Spleen (tissue), 11 donors: ENCODE measurements at regions not wholly inside any gene's neighbourhood (a gene's known extent, or its start where the extent isn't known, plus 50 kb on each side); places are given as distances from the start of the nearest gene placed in this dataset.
A peak's percentile ranks its signal among the peaks of the same experiment; 100 is the strongest.

Experiments used
- DNase-seq: peaks from one replicate; pipeline ENCODE4 v3.0.0-alpha.2; 2020
- H3K27ac ChIP-seq, 8 donors: fragments of 200-600 bp; sonication (generic) in 7 of 8; 1 replicate in 4 of 8; 2 replicates in 4 of 8; pipeline versions ENCODE4 v1.5.0 to v1.8.0; 2016 to 2021; ENCODE audit warnings: inconsistent platforms in 4 of 8, mild to moderate bottlenecking in 4 of 8, moderate library complexity in 1 of 8
- H3K27me3 ChIP-seq, 7 donors: fragments of 200-600 bp; sonication (generic) in 6 of 7; replicated peaks in 1 of 7; 1 replicate in 4 of 7; 2 replicates in 3 of 7; pipeline versions ENCODE4 v1.5.0 to v1.8.0; 2016 to 2021; ENCODE audit warnings: inconsistent platforms in 3 of 7, mild to moderate bottlenecking in 1 of 7
- H3K36me3 ChIP-seq, 6 donors: fragments of 200-600 bp; sonication (generic) in 5 of 6; 1 replicate in 4 of 6; 2 replicates in 2 of 6; pipeline versions ENCODE4 v1.5.0 to v1.8.0; 2016 to 2021; ENCODE audit warnings: inconsistent platforms in 2 of 6
- H3K4me1 ChIP-seq, 6 donors: fragments of 200-600 bp; sonication (generic) in 5 of 6; 1 replicate in 3 of 6; 2 replicates in 3 of 6; pipeline versions ENCODE4 v1.5.0 to v1.8.0; 2016 to 2021; ENCODE audit warnings: inconsistent platforms in 3 of 6
- H3K4me3 ChIP-seq, 8 donors: fragments of 200-600 bp; sonication (generic) in 7 of 8; 1 replicate in 4 of 8; 2 replicates in 4 of 8; pipeline versions ENCODE4 v1.5.0 to v1.8.0; 2016 to 2021; ENCODE audit warnings: inconsistent platforms in 4 of 8, mild to moderate bottlenecking in 4 of 8, moderate library complexity in 2 of 8
- H3K9me3 ChIP-seq, 8 donors: fragments of 200-600 bp; sonication (generic) in 7 of 8; 1 replicate in 4 of 8; 2 replicates in 4 of 8; pipeline versions ENCODE4 v1.5.0 to v1.8.0; 2016 to 2021; ENCODE audit warnings: inconsistent platforms in 4 of 8
- POLR2A ChIP-seq, 3 donors: fragments of 450-650 bp; IDR thresholded peaks; one replicate each; pipeline ENCODE4 v1.5.1; 2017; ENCODE audit warnings: antibody characterized with exemption in 3 of 3, mild to moderate bottlenecking in 1 of 3
- POLR2AphosphoS5 ChIP-seq, 3 donors: sonication (generic); formaldehyde crosslinking; IDR thresholded peaks; one replicate each; pipeline ENCODE4 v1.5.1; 2017; ENCODE audit warnings: antibody characterized with exemption in 3 of 3
- WGBS, 5 donors: extraction: QIAGEN DNeasy Blood & Tissue Kit in 3 of 5; methylation state at CpG; one replicate each; pipeline versions ENCODE4 v1.1.5 to v1.1.7; 2013 to 2018; 5-methylcytosine and 5-hydroxymethylcytosine counted together
- intact Hi-C: fragments of 100-400 bp; cut with DNase I; formaldehyde crosslinking; loops from one replicate; pipeline ENCODE4 v1.15.0; 2023; ENCODE audit warnings: low total_unique reads
- TF ChIP-seq, protein P1 (sequence below), 11 experiments: fragments of 200-600 bp in 7 of 11; fragments of 450-650 bp in 4 of 11; sonication (generic) in 4 of 11; IDR thresholded peaks in 8 of 11; conservative IDR thresholded peaks in 3 of 11; 1 replicate in 7 of 11; 2 replicates in 4 of 11; pipeline versions ENCODE4 v1.4.0 to v1.8.0; 2016 to 2021; ENCODE audit warnings: antibody characterized with exemption in 11 of 11, inconsistent platforms in 4 of 11, mild to moderate bottlenecking in 1 of 11
- donor health status: healthy with polysubstance abuse.
- donor health status: DM: no; HTN: no; CAD: no; lungs with moderate emphysema.
- donor health status: DM: no; HTN: no; CAD: no.
- donor health status: Bipolar disorder and iron deficiency.
- donor health status: healthy.
- donor health status: DM: no; HTN: no; CAD: no.
- donor health status: DM: yes; HTN: yes; CAD: no.

DNA sequence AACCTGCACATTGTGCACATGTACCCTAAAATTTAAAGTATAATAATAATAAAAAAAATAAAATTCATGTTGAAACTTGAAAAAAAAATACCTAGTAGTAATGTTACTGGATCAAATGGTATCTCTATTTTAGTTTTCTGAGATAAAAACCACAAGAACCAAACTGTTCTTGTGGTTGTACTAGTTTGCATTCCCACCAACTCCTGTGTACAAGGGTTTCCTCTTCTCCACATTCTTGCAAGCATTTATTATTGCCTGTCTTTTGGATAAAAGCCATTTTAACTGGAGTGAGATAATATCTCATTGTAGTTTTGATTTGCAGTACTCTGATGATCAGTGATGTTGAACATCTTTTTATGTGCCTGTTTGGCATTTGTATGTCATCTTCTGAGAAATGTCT lies 177.7 kb downstream of the KIF20B start:
- H3K27me3 ChIP-seq = no peaks in the 10 kb centered on the region
- intact Hi-C loops = no loop called here
- H3K4me1 ChIP-seq = no peaks in the 10 kb centered on the region
- no peak overlapping the region for H3K27ac ChIP-seq
- TF ChIP-seq, protein P1, sequence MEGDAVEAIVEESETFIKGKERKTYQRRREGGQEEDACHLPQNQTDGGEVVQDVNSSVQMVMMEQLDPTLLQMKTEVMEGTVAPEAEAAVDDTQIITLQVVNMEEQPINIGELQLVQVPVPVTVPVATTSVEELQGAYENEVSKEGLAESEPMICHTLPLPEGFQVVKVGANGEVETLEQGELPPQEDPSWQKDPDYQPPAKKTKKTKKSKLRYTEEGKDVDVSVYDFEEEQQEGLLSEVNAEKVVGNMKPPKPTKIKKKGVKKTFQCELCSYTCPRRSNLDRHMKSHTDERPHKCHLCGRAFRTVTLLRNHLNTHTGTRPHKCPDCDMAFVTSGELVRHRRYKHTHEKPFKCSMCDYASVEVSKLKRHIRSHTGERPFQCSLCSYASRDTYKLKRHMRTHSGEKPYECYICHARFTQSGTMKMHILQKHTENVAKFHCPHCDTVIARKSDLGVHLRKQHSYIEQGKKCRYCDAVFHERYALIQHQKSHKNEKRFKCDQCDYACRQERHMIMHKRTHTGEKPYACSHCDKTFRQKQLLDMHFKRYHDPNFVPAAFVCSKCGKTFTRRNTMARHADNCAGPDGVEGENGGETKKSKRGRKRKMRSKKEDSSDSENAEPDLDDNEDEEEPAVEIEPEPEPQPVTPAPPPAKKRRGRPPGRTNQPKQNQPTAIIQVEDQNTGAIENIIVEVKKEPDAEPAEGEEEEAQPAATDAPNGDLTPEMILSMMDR (IDR thresholded peaks at IDR 0.05 in 8 of 11, conservative IDR thresholded peaks at IDR 0.05 in 3 of 11) = no peak
- no peak for TF ChIP-seq POLR2AphosphoS5 (IDR thresholded peaks at IDR 0.05)
- no peak overlapping the region for H3K4me3 ChIP-seq
- no peak for DNase-seq
- peaks cover 0 to 22% (median 0%) of the 10 kb centered on the region in 8 donors for H3K9me3 ChIP-seq
- H3K36me3 ChIP-seq = no peaks in the 10 kb centered on the region

DNA sequence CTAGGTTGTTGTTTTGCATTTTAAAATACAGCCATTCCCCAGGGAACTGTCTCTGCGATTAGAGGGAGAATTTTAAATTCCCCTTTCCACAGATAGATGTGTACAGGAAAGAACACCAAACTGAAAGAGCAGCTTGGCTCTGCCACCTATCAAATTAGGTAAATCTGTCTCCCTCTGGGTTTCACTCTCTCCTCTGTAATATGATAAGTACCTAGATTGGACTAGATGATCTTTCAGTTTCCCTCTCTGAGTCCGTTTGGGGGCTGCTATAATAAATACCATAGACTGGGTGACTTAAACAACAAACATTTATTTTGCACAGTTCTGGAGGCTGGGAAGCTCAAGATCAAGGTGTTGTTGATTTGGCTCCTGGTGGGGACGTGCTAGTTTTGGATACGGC lies 186.0 kb downstream of the KIF20B start:
- intact Hi-C loops = no loop called here
- peak overlapping the region in 6 of 8 donors; percentile 21 to 85 (median 66) for H3K27ac ChIP-seq
- TF ChIP-seq POLR2AphosphoS5 (IDR thresholded peaks at IDR 0.05) (no peak), POLR2A (IDR thresholded peaks at IDR 0.05) (no peak)
- H3K9me3 ChIP-seq = peaks cover 0 to 4% (median 0%) of the 10 kb centered on the region in 8 donors
- no peaks in the 10 kb centered on the region for H3K36me3 ChIP-seq
- DNase-seq = no peak
- H3K4me3 ChIP-seq = peak overlapping the region in 1 of 8 donors; percentile 27
- 54 to 69% (median 60%) methylated on average over 4 of the region's 4 CpGs for WGBS, 5 donors
- no peaks in the 10 kb centered on the region for H3K27me3 ChIP-seq
- peaks cover 0 to 40% (median 1%) of the 10 kb centered on the region in 6 donors for H3K4me1 ChIP-seq

DNA sequence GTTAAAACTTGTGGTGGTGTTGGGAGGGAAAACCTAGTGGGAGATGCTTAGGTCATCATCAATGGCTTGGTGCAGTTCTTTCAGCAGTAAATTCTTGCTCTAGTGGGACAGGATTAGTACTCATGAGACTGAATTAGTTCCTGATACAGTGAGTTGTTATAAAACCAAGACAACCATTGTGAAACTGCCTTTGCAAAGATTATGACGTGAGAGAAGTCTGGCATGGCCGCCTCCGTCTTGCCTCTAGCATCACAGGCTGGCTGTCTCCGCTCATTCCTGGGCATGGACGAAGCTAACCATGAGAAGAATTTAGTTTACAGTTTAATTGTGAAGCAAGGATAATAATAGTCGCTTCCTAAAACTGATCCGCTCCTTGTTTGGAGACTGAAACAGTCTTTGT lies 186.4 kb downstream of the KIF20B start:
- peaks cover 0 to 40% (median 1%) of the 10 kb centered on the region in 6 donors for H3K4me1 ChIP-seq

DNA sequence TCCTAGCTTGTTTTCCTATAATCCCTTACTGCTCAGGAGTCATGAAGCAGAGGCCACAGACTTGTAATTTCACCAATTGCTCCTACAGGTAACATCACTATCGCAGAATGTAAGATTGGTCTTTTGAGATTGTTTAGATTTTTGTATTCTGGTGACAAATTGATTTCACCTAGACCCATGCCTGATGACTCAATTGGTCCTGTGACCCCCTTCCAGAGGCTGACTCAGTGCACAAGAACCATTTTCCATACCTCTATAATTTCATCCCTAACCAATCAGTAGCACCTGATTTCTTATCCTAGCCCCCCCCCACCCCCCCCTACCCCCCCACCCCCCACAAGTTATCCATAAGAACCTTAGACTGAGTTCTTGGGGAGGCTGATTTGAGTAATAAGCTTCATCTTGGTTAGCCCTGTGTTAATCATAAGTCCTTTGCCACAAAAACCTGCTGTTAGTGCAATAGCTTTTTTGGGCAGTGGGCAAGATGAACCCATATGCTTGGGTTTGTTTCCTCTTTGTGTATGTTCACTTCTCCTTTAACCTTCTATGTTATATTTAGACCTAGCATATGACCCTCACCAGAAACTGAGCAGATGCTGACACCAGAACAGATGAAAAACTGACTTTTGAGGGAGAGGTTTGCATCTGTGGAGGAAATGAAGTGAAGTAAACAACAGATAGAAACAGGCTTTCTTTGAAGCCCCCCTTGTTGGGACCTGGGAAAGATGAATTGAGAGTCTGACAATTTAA lies 187.1 kb downstream of the KIF20B start:
- H3K27ac ChIP-seq = peak overlapping the region; percentile 38 to 85 (median 72)
- intact Hi-C loops = no loop called here
- peak overlapping the region in 1 of 8 donors; percentile 27 for H3K4me3 ChIP-seq
- H3K36me3 ChIP-seq = no peaks in the 10 kb centered on the region
- 83 to 100% (median 89%) methylated on average over 1 of the region's 1 CpG for WGBS, 5 donors
- H3K9me3 ChIP-seq = no peaks in the 10 kb centered on the region
- peaks cover 0 to 40% (median 1%) of the 10 kb centered on the region in 6 donors for H3K4me1 ChIP-seq
- no peak for DNase-seq
- TF ChIP-seq POLR2A (IDR thresholded peaks at IDR 0.05) (no peak), POLR2AphosphoS5 (IDR thresholded peaks at IDR 0.05) (no peak)
- TF ChIP-seq, protein P1 (IDR thresholded peaks at IDR 0.05 in 8 of 11, conservative IDR thresholded peaks at IDR 0.05 in 3 of 11) = no peak
- no peaks in the 10 kb centered on the region for H3K27me3 ChIP-seq

More for the DNA sequence above, 186.4 kb downstream of the KIF20B start:
- Histone ChIP-seq H3K36me3 (no peaks in the 10 kb centered on the region), H3K27me3 (no peaks in the 10 kb centered on the region), H3K4me3 (peak overlapping the region in 1 of 8 donors; percentile 27), H3K9me3 (no peaks in the 10 kb centered on the region), H3K27ac (peak overlapping the region in 7 of 8 donors; percentile 21 to 85 (median 58))
- peak; percentile 76 for DNase-seq
- 55 to 65% (median 60%) methylated on average over 7 of the region's 7 CpGs for WGBS, 5 donors
- TF ChIP-seq, protein P1 (IDR thresholded peaks at IDR 0.05 in 8 of 11, conservative IDR thresholded peaks at IDR 0.05 in 3 of 11) = no peak
- TF ChIP-seq POLR2A (IDR thresholded peaks at IDR 0.05) (no peak), POLR2AphosphoS5 (IDR thresholded peaks at IDR 0.05) (no peak)
- intact Hi-C loops = no loop called here
